Activated CD4-positive, alpha-beta T cell treated with anti-CD3 and anti-CD28 coated beads for 1 hour (primary cell): ENCODE measurements at regions not wholly inside any gene's neighbourhood (a gene's known extent, or its start where the extent isn't known, plus 50 kb on each side); places are given as distances from the start of the nearest gene placed in this dataset.
"Not testable (repeated sequence)": the region's sequence is repeated elsewhere in the genome, so short reads cannot be mapped to it uniquely, and the experiment has no call there.

Experiments
- DNase-seq: peaks from one replicate; pipeline ENCODE4 v3.0.0-alpha.2; 2020

- no peak for DNase-seq
Measured at GRCh38 chr7:69508736-69509135, 89.5 kb upstream of the AUTS2 start.

DNA sequence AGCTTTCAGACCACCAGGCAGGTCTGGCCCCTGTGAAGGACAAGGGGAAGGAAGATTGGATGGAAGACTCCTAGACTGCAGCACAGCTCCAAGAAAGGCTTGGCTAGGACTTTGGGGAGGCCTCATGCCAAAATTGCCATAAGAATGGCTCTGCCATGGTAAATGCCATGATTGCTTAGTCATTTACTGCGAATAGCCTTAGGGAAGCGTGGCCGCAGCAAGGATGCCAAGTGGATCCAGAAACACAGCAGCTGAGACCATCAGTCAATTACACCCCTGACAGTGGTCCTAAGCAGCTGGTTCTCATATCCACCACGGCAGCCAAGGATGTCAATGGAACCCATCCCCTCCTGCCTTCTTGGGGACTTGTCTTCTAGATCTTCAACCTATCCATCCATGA, 88.2 kb upstream of the AUTS2 start:
- DNase-seq = no peak

DNA sequence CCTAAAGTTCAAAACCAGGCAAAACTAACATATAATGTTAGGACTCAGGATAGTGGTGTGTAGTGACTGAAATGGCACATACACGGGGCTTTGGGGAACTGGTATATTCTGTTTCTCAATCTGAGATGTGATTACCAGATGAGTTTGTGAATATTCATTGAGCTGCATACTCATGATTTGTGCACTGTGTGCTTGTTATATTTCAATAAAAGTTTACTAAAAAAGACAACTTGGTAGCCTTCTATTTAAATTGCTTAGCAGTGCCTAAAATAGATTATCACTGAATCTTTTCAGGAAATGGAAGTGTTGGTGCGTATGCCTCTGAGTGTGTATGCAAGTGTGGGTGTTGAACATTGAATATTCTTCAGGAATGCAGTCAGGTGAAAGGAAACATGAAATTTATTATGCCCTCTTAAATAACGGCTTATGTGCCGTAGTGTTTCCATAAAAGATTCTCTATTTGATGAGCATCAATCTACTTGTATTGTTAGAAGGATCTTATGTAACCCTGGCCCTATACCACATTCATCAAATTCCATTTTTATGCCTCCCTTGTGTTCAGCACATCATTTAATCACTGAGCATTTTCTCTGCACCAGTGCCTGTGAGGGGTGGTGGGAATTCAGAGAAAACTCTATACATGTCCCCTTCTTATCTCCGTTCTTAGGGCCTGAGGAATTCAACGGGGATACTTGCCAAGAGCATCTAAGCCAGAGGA, 82.6 kb upstream of the AUTS2 start:
- DNase-seq = no peak

DNA sequence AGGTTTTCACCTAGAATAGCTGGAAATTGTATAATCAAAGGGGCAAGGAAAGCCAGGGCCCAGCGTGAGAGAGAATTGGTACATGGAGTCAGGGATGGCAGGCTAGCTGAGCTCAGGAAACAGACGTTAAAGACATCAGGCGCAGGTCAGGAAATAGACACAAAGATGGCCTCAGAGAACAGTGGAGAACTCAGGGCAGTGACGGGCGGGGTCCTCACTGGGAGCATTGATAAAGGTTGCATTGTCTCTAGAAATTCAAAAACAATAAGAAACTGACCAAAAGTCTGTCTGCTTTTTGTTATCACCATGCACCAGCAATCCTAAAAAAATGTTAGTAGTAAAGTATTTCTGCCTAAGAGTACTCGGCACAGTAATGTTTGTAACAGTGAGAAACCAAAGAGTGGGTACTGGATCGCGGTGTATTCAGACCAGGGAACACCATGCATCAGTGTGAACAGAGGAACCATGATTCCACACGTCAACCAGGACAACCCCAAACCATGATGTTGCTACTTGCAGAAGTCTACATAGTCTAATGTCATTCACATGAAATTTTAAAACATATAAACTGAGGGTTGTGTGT, 81.9 kb upstream of the AUTS2 start:
- DNase-seq = no peak

- no peak for DNase-seq
Measured at GRCh38 chr7:69517985-69518704, 80.1 kb upstream of the AUTS2 start.

DNA sequence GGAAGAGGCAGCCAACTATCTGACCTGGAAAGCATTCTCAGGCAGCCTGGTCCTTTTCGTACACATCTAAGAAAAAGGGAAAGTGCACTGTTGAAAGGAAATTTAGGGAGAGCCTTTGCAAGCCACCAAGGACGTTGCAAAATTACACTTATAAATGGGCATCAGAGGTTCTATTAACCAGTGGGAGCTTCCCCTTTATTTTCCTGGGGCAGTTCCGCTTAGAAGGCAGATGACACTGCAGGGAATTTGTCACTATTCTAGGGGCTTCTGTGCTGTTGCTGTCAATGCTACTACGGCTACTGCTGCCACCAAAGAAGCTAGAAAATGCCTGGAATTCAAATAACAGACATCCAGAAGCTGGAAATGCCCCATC, 79.6 kb upstream of the AUTS2 start:
- no peak for DNase-seq

GRCh38 chr7:69526570-69526969, 71.7 kb upstream of the AUTS2 start:
- DNase-seq = no peak

GRCh38 chr7:69527706-69528105, 70.6 kb upstream of the AUTS2 start:
- DNase-seq = no peak

DNA sequence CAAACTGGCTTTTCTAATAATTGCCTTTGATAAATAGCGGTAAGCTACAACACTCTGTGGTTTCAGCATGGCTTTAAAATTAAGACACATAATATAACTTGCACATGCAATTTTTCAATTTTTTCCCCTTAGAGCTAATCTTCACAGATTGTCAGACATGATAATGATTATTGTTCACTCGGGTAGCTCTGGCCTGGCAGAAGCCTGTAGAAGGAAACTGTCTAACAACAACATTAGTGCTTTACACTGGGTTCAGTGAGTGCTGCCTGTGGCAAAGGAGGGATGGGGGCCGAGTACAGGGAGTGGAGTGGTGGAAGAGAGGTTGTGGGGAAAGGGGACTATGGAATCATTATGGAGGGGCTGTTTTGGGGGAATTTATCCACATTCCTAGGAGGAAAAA, 67.2 kb upstream of the AUTS2 start:
- DNase-seq = no peak

- no peak for DNase-seq
Measured at GRCh38 chr7:69534461-69535041, 63.7 kb upstream of the AUTS2 start.

GRCh38 chr7:69537691-69538090, 60.6 kb upstream of the AUTS2 start:
- no peak for DNase-seq

DNA sequence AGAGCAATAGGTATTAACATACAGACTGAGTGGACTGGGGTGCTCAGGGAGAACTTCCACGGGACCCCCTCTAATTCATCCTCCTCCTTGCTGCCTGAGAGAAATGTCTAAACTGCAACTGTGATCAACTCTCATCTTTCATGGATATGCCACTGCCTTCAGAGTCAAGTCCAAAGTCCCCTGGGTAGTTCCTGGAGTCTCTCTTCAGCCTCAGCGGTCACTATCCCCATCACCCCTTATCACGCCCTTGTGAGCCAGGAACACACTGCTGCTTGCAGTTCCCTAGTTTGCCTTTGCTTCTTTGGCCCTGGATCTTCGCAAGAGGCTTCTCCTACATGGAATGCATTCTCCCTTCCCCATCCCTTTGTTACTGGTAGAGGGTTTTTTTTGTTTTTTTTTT, 58.7 kb upstream of the AUTS2 start:
- no peak for DNase-seq

GRCh38 chr7:69540287-69540686, 58.0 kb upstream of the AUTS2 start:
- DNase-seq = no peak

- not testable (repeated sequence) for DNase-seq
Measured at GRCh38 chr7:69541779-69542432, 56.4 kb upstream of the AUTS2 start.

DNA sequence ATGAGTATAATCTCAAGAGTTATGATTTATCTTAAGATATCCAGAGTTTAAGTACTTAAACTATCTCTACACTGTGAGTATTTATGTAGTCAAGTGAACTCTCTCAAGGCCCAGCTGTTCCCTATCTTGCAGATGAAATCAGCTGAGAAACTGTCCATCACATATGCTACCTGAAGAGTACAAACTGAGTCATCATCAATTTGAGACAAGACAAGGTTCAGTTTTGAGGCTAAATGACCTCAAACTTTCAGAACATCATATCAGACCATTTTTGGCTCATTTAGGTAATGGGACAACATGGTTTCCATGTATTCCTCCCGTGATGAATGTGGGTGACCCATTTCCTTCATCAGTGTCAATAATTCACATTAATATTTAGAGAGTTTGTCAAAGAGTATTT, 53.1 kb upstream of the AUTS2 start:
- no peak for DNase-seq
